Nephron (organoid): ENCODE measurements at regions not wholly inside any gene's neighbourhood (a gene's known extent, or its start where the extent isn't known, plus 50 kb on each side); places are given as distances from the start of the nearest gene placed in this dataset.

ENCODE experiments used
- H3K27ac Mint-ChIP-seq, 3 experiments: 2 replicates each; pipeline ENCODE4 v1.8.0; 2020; ENCODE audit warnings: mixed read lengths in 3 of 3, mild to moderate bottlenecking in 2 of 3, moderate library complexity in 1 of 3
- H3K27me3 Mint-ChIP-seq: 2 replicates; pipeline ENCODE4 v1.8.0; 2021; ENCODE audit warnings: low read depth, mild to moderate bottlenecking, moderate library complexity, mixed read lengths
- H3K36me3 Mint-ChIP-seq: 2 replicates; pipeline ENCODE4 v1.8.0; 2020; ENCODE audit warnings: low read depth, mixed read lengths
- H3K4me1 Mint-ChIP-seq: 2 replicates; pipeline ENCODE4 v1.8.0; 2020; ENCODE audit warnings: mixed read lengths
- H3K4me3 Mint-ChIP-seq, 3 experiments: 2 replicates each; pipeline ENCODE4 v1.8.0; 2020; ENCODE audit warnings: mild to moderate bottlenecking in 3 of 3, mixed read lengths in 3 of 3, moderate library complexity in 2 of 3
- H3K9me3 Mint-ChIP-seq: 2 replicates; pipeline ENCODE4 v1.8.0; 2020; ENCODE audit warnings: mixed read lengths
- TF ChIP-seq, protein P1 (sequence below), 3 experiments: fragments of 200-600 bp; sonication (generic); IDR thresholded peaks; one replicate each; pipeline ENCODE4 v1.5.0; 2021; ENCODE audit warnings: antibody characterized with exemption in 3 of 3; ENCODE audit not compliant: unreplicated experiment in 3 of 3

DNA sequence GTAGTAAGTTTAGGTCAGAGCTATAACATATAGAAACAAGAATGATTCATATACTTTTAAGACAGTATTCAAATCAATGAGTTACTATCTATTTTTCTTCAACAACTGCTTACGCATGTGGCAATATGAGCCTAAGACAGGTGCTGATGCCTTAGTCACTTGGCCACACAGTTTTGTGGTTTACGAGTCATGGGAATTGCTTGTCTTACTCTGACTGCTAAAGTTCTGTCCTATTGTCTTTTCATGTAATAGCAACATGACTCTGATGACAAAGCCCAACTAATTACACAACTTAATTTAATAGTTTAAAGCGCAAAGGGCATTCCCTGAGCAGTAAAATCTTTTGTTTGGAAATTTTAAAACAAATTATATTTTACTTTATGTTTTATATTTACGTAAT, 159.3 kb upstream of the CENPW start:
- Mint-ChIP-seq H3K36me3 (peaks cover 5% of the 10 kb centered on the region), H3K4me1 (peaks cover 24% of the 10 kb centered on the region), H3K27me3 (no peaks in the 10 kb centered on the region), H3K4me3 (no peak overlapping the region), H3K27ac (peak overlapping the region in 2 of 3 experiments; percentile 41 to 92), H3K9me3 (peaks cover 2% of the 10 kb centered on the region)
- TF ChIP-seq, protein P1, sequence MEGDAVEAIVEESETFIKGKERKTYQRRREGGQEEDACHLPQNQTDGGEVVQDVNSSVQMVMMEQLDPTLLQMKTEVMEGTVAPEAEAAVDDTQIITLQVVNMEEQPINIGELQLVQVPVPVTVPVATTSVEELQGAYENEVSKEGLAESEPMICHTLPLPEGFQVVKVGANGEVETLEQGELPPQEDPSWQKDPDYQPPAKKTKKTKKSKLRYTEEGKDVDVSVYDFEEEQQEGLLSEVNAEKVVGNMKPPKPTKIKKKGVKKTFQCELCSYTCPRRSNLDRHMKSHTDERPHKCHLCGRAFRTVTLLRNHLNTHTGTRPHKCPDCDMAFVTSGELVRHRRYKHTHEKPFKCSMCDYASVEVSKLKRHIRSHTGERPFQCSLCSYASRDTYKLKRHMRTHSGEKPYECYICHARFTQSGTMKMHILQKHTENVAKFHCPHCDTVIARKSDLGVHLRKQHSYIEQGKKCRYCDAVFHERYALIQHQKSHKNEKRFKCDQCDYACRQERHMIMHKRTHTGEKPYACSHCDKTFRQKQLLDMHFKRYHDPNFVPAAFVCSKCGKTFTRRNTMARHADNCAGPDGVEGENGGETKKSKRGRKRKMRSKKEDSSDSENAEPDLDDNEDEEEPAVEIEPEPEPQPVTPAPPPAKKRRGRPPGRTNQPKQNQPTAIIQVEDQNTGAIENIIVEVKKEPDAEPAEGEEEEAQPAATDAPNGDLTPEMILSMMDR (IDR thresholded peaks at IDR 0.05; ENCODE audit: unreplicated experiment in 3 of 3) = no peak

DNA sequence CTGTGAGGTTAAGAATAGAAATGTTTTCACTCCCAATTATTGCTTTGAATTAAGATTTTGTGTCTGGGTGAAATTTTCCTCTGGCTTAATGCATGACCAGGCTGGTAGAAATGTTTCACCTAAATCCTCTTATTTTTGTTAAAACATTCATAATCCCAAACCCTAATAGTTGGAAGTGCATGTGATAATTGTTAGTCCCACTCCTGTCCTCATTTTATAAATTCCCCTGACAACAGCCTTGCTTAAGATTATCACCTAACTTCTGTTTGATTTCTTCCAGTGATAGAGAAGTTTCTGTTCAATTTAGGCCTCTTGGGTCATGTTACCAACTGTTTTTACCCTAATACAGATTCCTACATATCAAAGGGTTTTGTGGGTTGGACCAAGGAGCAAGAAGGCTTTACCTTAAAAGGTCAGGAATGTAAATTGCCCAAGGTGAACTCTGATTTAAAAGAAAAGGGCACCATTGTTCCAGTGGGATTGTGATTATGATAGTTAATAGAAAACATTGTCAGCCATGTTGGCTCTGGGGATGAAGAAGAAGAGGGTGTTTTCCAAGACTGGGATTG, 158.7 kb upstream of the CENPW start:
- H3K27ac Mint-ChIP-seq = peak overlapping the region; percentile 9 to 92 (median 35)
- TF ChIP-seq, protein P1 (IDR thresholded peaks at IDR 0.05; ENCODE audit: unreplicated experiment in 3 of 3) = no peak
- no peaks in the 10 kb centered on the region for H3K27me3 Mint-ChIP-seq
- no peak overlapping the region for H3K4me3 Mint-ChIP-seq
- H3K36me3 Mint-ChIP-seq = peaks cover 9% of the 10 kb centered on the region
- peaks cover 3% of the 10 kb centered on the region for H3K9me3 Mint-ChIP-seq
- H3K4me1 Mint-ChIP-seq = peaks cover 24% of the 10 kb centered on the region

DNA sequence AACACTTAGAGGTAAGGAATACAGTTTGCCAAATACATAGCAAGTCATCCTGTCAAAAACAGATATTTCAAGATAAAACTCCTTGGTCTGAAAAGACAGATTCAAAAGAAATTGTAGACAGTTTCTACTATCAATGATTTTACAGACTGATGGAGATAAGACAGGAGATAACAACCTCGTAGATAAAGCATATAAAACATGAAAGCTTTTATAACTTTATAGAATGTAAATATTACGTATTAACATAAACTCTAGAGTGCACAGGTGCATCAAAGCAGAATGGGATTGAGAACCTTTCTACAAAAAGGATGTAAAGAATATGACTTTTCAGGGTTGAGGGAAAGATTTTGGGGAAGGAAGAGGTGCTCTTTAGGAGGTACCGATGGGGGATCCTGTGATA, 158.0 kb upstream of the CENPW start:
- H3K36me3 Mint-ChIP-seq = peaks cover 9% of the 10 kb centered on the region
- no peak overlapping the region for H3K4me3 Mint-ChIP-seq
- H3K9me3 Mint-ChIP-seq = peaks cover 3% of the 10 kb centered on the region
- no peaks in the 10 kb centered on the region for H3K27me3 Mint-ChIP-seq
- TF ChIP-seq, protein P1 (IDR thresholded peaks at IDR 0.05; ENCODE audit: unreplicated experiment in 3 of 3) = no peak
- H3K4me1 Mint-ChIP-seq = peaks cover 24% of the 10 kb centered on the region
- peak overlapping the region in 2 of 3 experiments; percentile 20 to 92 for H3K27ac Mint-ChIP-seq

DNA sequence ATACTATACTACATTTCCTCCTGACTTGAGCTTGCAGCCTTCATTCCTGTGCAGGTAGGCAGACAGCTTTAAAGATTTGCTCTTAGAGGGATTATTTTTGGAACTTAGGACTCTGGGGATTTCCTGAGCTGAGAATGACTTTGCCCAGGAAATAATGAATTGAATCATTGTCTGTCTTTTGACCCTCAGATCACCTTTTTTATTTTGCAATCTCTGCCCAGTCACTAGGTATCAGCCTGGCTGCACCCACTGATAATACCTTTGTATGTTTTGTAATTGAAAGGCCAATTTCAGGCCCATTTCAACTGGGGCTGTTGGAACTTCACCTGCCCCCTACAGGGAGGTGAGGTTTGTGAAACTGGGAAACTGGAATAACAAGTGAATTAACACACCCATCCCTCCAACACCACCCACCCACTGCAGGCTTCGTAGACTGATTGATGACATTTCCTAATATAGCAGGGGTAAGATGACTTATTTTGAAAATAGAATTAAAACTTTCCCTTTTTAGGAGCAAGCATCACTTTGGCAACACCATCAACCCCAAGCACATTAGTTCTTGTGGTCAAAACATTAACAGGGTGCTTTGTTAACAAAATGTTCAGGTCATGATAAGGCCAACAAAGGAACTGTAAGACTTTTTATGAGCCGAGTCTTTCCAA, 157.1 kb upstream of the CENPW start:
- no peaks in the 10 kb centered on the region for H3K27me3 Mint-ChIP-seq
- H3K9me3 Mint-ChIP-seq = peaks cover 3% of the 10 kb centered on the region

DNA sequence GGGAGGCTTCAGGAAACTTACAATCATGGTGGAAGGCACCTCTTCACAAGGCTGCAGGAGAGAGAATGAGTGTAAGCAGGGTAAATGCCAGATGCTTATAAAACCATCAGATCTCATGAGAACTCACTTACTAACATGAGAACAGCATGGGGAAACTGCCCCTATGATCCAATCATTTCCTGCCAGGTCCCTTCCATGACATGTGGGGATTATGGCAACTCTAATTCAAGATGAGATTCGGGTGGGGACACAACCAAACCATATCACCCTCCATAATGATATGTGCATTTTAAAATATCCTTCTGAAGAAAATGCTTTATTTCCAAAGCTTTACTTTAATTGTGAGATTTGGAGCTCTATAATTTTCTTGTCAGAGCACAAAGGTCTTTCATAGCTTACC, 154.1 kb upstream of the CENPW start:
- H3K27ac Mint-ChIP-seq = peak overlapping the region; percentile 7 to 73 (median 50)
- no peaks in the 10 kb centered on the region for H3K27me3 Mint-ChIP-seq
- H3K36me3 Mint-ChIP-seq = peaks cover 16% of the 10 kb centered on the region
- H3K4me3 Mint-ChIP-seq = no peak overlapping the region
- TF ChIP-seq, protein P1 (IDR thresholded peaks at IDR 0.05; ENCODE audit: unreplicated experiment in 3 of 3) = no peak
- H3K9me3 Mint-ChIP-seq = peaks cover 3% of the 10 kb centered on the region
- H3K4me1 Mint-ChIP-seq = peaks cover 8% of the 10 kb centered on the region

More for the DNA sequence above, 157.1 kb upstream of the CENPW start:
- no peak overlapping the region for H3K4me3 Mint-ChIP-seq
- H3K27ac Mint-ChIP-seq = peak overlapping the region in 2 of 3 experiments; percentile 20 to 92
- H3K4me1 Mint-ChIP-seq = peaks cover 24% of the 10 kb centered on the region
- TF ChIP-seq, protein P1 (IDR thresholded peaks at IDR 0.05; ENCODE audit: unreplicated experiment in 3 of 3) = no peak
- peaks cover 9% of the 10 kb centered on the region for H3K36me3 Mint-ChIP-seq
